ENCODE measurements at regions not wholly inside any gene's neighbourhood (a gene's known extent, or its start where the extent isn't known, plus 50 kb on each side); places are given as distances from the start of the nearest gene placed in this dataset.

- Mint-ChIP-seq H3K4me1 (ENCODE audit: low read depth, unreplicated experiment) (no peaks in the 10 kb centered on the region), H3K27ac (ENCODE audit: unreplicated experiment) (no peak overlapping the region), H3K27me3 (ENCODE audit: unreplicated experiment) (no peaks in the 10 kb centered on the region), H3K9me3 (ENCODE audit: low read depth, unreplicated experiment) (no peaks in the 10 kb centered on the region), H3K4me3 (ENCODE audit: low read depth, unreplicated experiment) (no peak overlapping the region), H3K36me3 (ENCODE audit: insufficient read depth, unreplicated experiment) (no peaks in the 10 kb centered on the region)
- TF ChIP-seq CTCF (IDR thresholded peaks at IDR 0.05; ENCODE audit: unreplicated experiment): no peak
- intact Hi-C loops (cut with micrococcal nuclease; ENCODE audit: unreplicated experiment): no loop called here
- BruUV-seq (replicated peaks): no TSS peak
- DNase-seq: no peak
- CTCF ChIA-PET: no interaction called here
Measured at GRCh38 chr4:157942017-157942416, 230.8 kb downstream of the GASK1B start.

- H3K27me3 Mint-ChIP-seq (ENCODE audit: unreplicated experiment): no peaks in the 10 kb centered on the region
- DNase-seq: no peak
- BruUV-seq (replicated peaks): no TSS peak
- H3K27ac Mint-ChIP-seq (ENCODE audit: unreplicated experiment): no peak overlapping the region
- no peak overlapping the region for H3K4me3 Mint-ChIP-seq (ENCODE audit: low read depth, unreplicated experiment)
- no peaks in the 10 kb centered on the region for H3K36me3 Mint-ChIP-seq (ENCODE audit: insufficient read depth, unreplicated experiment)
- H3K4me1 Mint-ChIP-seq (ENCODE audit: low read depth, unreplicated experiment): no peaks in the 10 kb centered on the region
- CTCF ChIA-PET: no interaction called here
- H3K9me3 Mint-ChIP-seq (ENCODE audit: low read depth, unreplicated experiment): no peaks in the 10 kb centered on the region
- intact Hi-C loops (cut with micrococcal nuclease; ENCODE audit: unreplicated experiment): no loop called here
- TF ChIP-seq CTCF (IDR thresholded peaks at IDR 0.05; ENCODE audit: unreplicated experiment): no peak
Measured at GRCh38 chr4:157934151-157934550, 238.7 kb downstream of the GASK1B start.

DNA sequence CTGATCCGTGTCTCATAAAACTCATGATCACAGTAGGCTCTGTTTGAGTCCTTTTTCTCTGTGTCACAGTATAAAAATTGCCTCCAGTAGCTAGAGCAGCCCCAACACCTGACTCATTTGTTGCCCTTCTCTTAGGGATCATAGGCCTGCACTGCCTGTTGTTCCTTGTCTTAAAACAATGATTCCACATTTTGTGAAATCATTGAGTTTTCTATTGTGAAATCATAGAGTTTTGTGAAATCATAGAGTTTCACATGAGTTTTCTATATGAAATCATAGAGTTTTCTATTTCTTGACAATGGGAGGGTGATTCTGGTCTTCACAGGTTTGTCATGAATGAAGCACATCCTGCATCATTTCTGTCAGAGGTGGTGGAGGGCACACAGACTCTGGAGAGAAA lies 239.9 kb downstream of the GASK1B start:
- intact Hi-C loops (cut with micrococcal nuclease; ENCODE audit: unreplicated experiment): no loop called here
- BruUV-seq (replicated peaks): no TSS peak
- no peak for DNase-seq
- no peak overlapping the region for H3K4me3 Mint-ChIP-seq (ENCODE audit: low read depth, unreplicated experiment)
- CTCF ChIA-PET: no interaction called here
- no peak overlapping the region for H3K27ac Mint-ChIP-seq (ENCODE audit: unreplicated experiment)
- no peaks in the 10 kb centered on the region for H3K36me3 Mint-ChIP-seq (ENCODE audit: insufficient read depth, unreplicated experiment)
- no peaks in the 10 kb centered on the region for H3K27me3 Mint-ChIP-seq (ENCODE audit: unreplicated experiment)
- no peaks in the 10 kb centered on the region for H3K9me3 Mint-ChIP-seq (ENCODE audit: low read depth, unreplicated experiment)
- H3K4me1 Mint-ChIP-seq (ENCODE audit: low read depth, unreplicated experiment): no peaks in the 10 kb centered on the region
- TF ChIP-seq CTCF (IDR thresholded peaks at IDR 0.05; ENCODE audit: unreplicated experiment): no peak

DNA sequence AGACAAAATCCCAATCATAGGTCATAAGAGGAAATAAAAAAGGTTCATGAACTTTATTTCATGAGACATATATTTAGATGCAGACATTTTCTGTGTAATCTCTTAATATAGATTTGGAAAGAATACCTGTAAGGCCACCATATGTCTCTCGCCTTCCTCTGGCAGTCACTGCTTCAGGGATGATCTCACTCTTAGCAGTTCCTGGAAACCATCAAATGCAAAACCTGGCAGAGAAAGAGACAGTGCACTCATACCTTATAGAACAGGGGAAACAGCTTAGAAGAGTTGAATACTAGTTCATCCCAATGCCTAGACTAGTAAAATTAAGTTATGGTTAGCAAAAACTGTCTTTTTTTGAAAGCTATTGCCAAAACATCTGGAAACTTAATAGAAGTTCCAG lies 243.3 kb downstream of the GASK1B start:
- Mint-ChIP-seq H3K4me1 (ENCODE audit: low read depth, unreplicated experiment) (no peaks in the 10 kb centered on the region), H3K36me3 (ENCODE audit: insufficient read depth, unreplicated experiment) (no peaks in the 10 kb centered on the region), H3K9me3 (ENCODE audit: low read depth, unreplicated experiment) (peaks cover 2% of the 10 kb centered on the region), H3K27ac (ENCODE audit: unreplicated experiment) (no peak overlapping the region), H3K4me3 (ENCODE audit: low read depth, unreplicated experiment) (no peak overlapping the region), H3K27me3 (ENCODE audit: unreplicated experiment) (no peaks in the 10 kb centered on the region)
- no peak for DNase-seq
- intact Hi-C loops (cut with micrococcal nuclease; ENCODE audit: unreplicated experiment): no loop called here
- no peak for TF ChIP-seq CTCF (IDR thresholded peaks at IDR 0.05; ENCODE audit: unreplicated experiment)
- BruUV-seq (replicated peaks): no TSS peak
- CTCF ChIA-PET: no interaction called here

All from Calu3 (cell line).